Neural cell (in vitro differentiated cells): ENCODE measurements at regions not wholly inside any gene's neighbourhood (a gene's known extent, or its start where the extent isn't known, plus 50 kb on each side); places are given as distances from the start of the nearest gene placed in this dataset.

Experiments used
- H2AFZ ChIP-seq: fragments of 200-600, 300-800 bp; sonication (generic), shearing (Covaris generic); 2 replicates; pipeline ENCODE4 v1.6.0; 2014; ENCODE audit warnings: low read depth, mild to moderate bottlenecking, antibody characterized with exemption, low read length, moderate library complexity
- H3F3A ChIP-seq: fragments of 200-600 bp; shearing (Covaris generic); 2 replicates; pipeline ENCODE4 v1.6.1; 2016; ENCODE audit warnings: mild to moderate bottlenecking, moderate library complexity, mixed read lengths, antibody characterized with exemption, low read length; ENCODE audit not compliant: insufficient read depth, poor library complexity, severe bottlenecking
- H3K27ac ChIP-seq: fragments of 200-600, 300-800 bp; sonication (generic), shearing (Covaris generic); 2 replicates; pipeline ENCODE4 v1.5.1; 2014; ENCODE audit warnings: mild to moderate bottlenecking, low read length, moderate library complexity
- H3K27me3 ChIP-seq: fragments of 300-800, 200-600 bp; sonication (generic), shearing (Covaris generic); 2 replicates; pipeline ENCODE4 v1.6.0; 2014; ENCODE audit warnings: mild to moderate bottlenecking, low read depth, low read length, moderate library complexity; ENCODE audit not compliant: insufficient read depth
- H3K36me3 ChIP-seq: fragments of 300-800, 200-600 bp; sonication (generic), shearing (Covaris generic); 2 replicates; pipeline ENCODE4 v1.5.1; 2014; ENCODE audit warnings: mild to moderate bottlenecking, antibody characterized with exemption, low read length, moderate library complexity; ENCODE audit not compliant: insufficient read depth
- H3K4me2 ChIP-seq: fragments of 300-800, 200-600 bp; sonication (generic), shearing (Covaris generic); 2 replicates; pipeline ENCODE4 v1.6.0; 2014; ENCODE audit warnings: mild to moderate bottlenecking, low read length
- H3K4me3 ChIP-seq: fragments of 300-800, 200-600 bp; sonication (generic), shearing (Covaris generic); 2 replicates; pipeline ENCODE4 v1.5.1; 2014; ENCODE audit warnings: mild to moderate bottlenecking, low read length, moderate library complexity
- H3K79me2 ChIP-seq: fragments of 200-600 bp; shearing (Covaris generic); replicated peaks from 2 replicates; pipeline ENCODE4 v1.6.0; 2014; ENCODE audit warnings: mild to moderate bottlenecking, low read length, moderate library complexity; ENCODE audit not compliant: insufficient read depth
- H3K9ac ChIP-seq: fragments of 300-800, 200-600 bp; sonication (generic), shearing (Covaris generic); 2 replicates; pipeline ENCODE4 v1.6.1; 2016; ENCODE audit warnings: mild to moderate bottlenecking, low read length, mixed read lengths
- H3K9me2 ChIP-seq: fragments of 200-600 bp; shearing (Covaris generic); 2 replicates; pipeline ENCODE4 v1.6.1; 2016; ENCODE audit warnings: mild to moderate bottlenecking, low read length, mixed read lengths; ENCODE audit not compliant: insufficient read depth
- H3K9me3 ChIP-seq: fragments of 200-600, 300-800 bp; sonication (generic), shearing (Covaris generic); 2 replicates; pipeline ENCODE4 v1.6.1; 2016; ENCODE audit warnings: mild to moderate bottlenecking, mixed run types, low read length, moderate library complexity, mixed read lengths
- H4K20me1 ChIP-seq: fragments of 200-600 bp; shearing (Covaris generic); 2 replicates; pipeline ENCODE4 v1.6.1; 2016; ENCODE audit warnings: mild to moderate bottlenecking, mixed run types; ENCODE audit not compliant: insufficient read depth
- CTCF ChIP-seq: fragments of 450-650 bp; IDR thresholded peaks from 2 replicates; pipeline ENCODE4 v1.5.1; 2014; ENCODE audit warnings: antibody characterized with exemption, mild to moderate bottlenecking, moderate library complexity; ENCODE audit not compliant: poor library complexity, severe bottlenecking
- EP300 ChIP-seq: fragments of 450-650 bp; conservative IDR thresholded peaks from 2 replicates; pipeline ENCODE4 v1.6.1; 2014; ENCODE audit warnings: antibody characterized with exemption, mild to moderate bottlenecking, moderate library complexity; ENCODE audit not compliant: poor library complexity, severe bottlenecking
- EZH2 ChIP-seq: fragments of 200-600, 300-800 bp; shearing (Covaris generic), sonication (generic); IDR thresholded peaks from 2 replicates; pipeline ENCODE4 v1.6.1; 2014; ENCODE audit warnings: antibody characterized with exemption, low read length, borderline replicate concordance, mild to moderate bottlenecking; ENCODE audit not compliant: insufficient read depth, poor library complexity, severe bottlenecking
- MXI1 ChIP-seq: fragments of 450-650 bp; conservative IDR thresholded peaks from 2 replicates; pipeline ENCODE4 v1.6.1; 2014; ENCODE audit warnings: antibody characterized with exemption, mild to moderate bottlenecking; ENCODE audit not compliant: poor library complexity, severe bottlenecking
- POLR2AphosphoS5 ChIP-seq: IDR thresholded peaks from 2 replicates; pipeline ENCODE4 v1.6.1; 2012
- RAD21 ChIP-seq: fragments of 450-650 bp; conservative IDR thresholded peaks from 2 replicates; pipeline ENCODE4 v1.6.1; 2014; ENCODE audit warnings: antibody characterized with exemption, mild to moderate bottlenecking, moderate library complexity
- REST ChIP-seq: IDR thresholded peaks from 2 replicates; pipeline ENCODE4 v1.6.1; 2012; ENCODE audit warnings: borderline replicate concordance
- SMC3 ChIP-seq: fragments of 450-650 bp; conservative IDR thresholded peaks from 2 replicates; pipeline ENCODE4 v1.6.1; 2014; ENCODE audit warnings: antibody characterized with exemption, mild to moderate bottlenecking, moderate library complexity; ENCODE audit not compliant: poor library complexity
- TAF1 ChIP-seq: IDR thresholded peaks from 2 replicates; pipeline ENCODE4 v1.6.1; 2012; ENCODE audit warnings: low read depth

- Histone ChIP-seq H3K9me2 (no peaks in the 10 kb centered on the region), H3F3A (no peaks in the 10 kb centered on the region), H3K27ac (no peak overlapping the region), H2AFZ (no peak overlapping the region), H3K9me3 (no peaks in the 10 kb centered on the region), H3K36me3 (no peaks in the 10 kb centered on the region), H3K9ac (no peak overlapping the region), H4K20me1 (no peaks in the 10 kb centered on the region), H3K27me3 (no peaks in the 10 kb centered on the region), H3K4me3 (no peak overlapping the region), H3K4me2 (no peak overlapping the region), H3K79me2 (no peaks in the 10 kb centered on the region)
- no peak for TF ChIP-seq EZH2
- no peak for TF ChIP-seq EP300
- no peak for TF ChIP-seq SMC3
- TF ChIP-seq POLR2AphosphoS5: no peak
- TF ChIP-seq REST: no peak
- no peak for TF ChIP-seq RAD21
- no peak for TF ChIP-seq TAF1
- TF ChIP-seq CTCF: no peak
- TF ChIP-seq MXI1: no peak
Measured at GRCh38 chr7:46212425-46213153, 291.5 kb upstream of the IGFBP3 start.

GRCh38 chr7:46210467-46210866 is 289.4 kb upstream of the IGFBP3 start:
- H3F3A ChIP-seq: no peaks in the 10 kb centered on the region
- no peak overlapping the region for H2AFZ ChIP-seq
- H4K20me1 ChIP-seq: no peaks in the 10 kb centered on the region
- H3K9me2 ChIP-seq: no peaks in the 10 kb centered on the region
- TF ChIP-seq EP300 (no peak), MXI1 (no peak), CTCF (no peak), EZH2 (no peak), POLR2AphosphoS5 (no peak), TAF1 (no peak)
- H3K27me3 ChIP-seq: no peaks in the 10 kb centered on the region
- H3K4me3 ChIP-seq: no peak overlapping the region
- H3K79me2 ChIP-seq: no peaks in the 10 kb centered on the region
- no peaks in the 10 kb centered on the region for H3K36me3 ChIP-seq
- no peaks in the 10 kb centered on the region for H3K9me3 ChIP-seq
- no peak overlapping the region for H3K27ac ChIP-seq
- no peak overlapping the region for H3K9ac ChIP-seq
- H3K4me2 ChIP-seq: no peak overlapping the region
